GM18508 (cell line): ENCODE measurements at regions not wholly inside any gene's neighbourhood (a gene's known extent, or its start where the extent isn't known, plus 50 kb on each side); places are given as distances from the start of the nearest gene placed in this dataset.
"Not testable (repeated sequence)": the region's sequence is repeated elsewhere in the genome, so short reads cannot be mapped to it uniquely, and the experiment has no call there.

Source experiments
- ATAC-seq: cut with Tn5 transposase; IDR thresholded peaks from one replicate; pipeline ENCODE4 v1.9.1; 2021; ENCODE audit warnings: moderate number of reproducible peaks; ENCODE audit not compliant: insufficient read depth, unreplicated experiment

DNA sequence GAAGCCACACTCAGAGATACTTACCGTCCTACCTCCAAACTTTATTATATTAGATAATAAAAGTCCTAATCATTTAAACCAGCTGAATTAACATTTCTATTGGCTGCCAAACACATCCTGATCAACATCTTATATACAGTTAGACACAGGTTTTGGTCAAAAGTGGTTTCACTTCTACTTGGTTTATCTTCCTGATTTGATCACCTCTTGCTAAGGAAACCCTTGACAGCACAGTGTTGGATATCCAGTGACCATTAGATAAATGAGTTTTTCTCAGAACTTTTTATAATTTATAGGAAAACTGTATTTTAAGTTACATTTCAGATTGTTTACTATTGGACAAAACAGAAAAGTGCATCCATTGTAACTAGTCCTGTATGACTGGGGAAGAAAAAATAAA, 198.4 kb upstream of the NR2F2 start:
- no peak for ATAC-seq

DNA sequence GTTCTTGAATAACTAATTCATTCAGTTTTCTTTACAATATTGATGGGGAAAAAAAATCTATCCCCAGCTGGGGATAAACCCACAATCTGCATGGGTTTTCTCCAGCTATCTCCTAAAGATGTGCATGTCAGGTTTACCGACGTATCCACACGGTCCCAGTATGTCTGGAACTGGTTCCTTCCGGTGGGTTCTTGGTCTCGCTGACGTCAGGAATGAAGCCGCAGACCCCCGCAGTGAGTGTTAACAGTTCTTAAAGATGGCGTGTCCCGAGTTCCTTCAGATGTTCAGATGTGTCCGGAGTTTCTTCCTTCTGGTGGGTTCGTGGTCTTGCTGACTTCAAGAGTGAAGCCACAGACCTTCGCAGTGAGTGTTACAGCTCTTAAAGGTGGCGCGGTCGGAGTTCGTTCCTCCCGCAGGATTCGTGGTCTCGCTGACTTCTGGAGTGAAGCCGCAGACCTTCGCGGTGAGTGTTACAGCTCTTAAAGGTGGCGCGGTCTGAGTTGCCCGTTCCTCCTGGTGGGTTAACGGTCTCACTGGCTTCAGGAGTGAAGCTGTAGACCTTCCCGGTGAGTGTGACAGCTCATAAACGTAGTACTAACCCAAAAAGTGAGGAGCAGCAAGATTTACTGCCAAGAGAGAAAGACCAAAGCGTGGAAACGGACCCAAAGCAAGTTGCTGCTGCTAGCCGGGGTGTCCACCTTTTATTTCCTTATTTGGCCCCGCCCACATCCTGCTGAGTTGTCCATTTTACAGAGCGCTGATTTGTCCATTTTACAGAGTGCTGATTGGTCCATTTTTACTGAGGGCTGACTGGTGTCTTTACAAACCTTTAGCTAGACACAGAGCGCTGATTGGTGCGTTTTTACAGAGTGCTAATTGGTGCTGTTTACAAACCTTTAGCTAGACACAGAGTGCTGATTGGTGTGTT, 195.1 kb upstream of the NR2F2 start:
- no peak for ATAC-seq

DNA sequence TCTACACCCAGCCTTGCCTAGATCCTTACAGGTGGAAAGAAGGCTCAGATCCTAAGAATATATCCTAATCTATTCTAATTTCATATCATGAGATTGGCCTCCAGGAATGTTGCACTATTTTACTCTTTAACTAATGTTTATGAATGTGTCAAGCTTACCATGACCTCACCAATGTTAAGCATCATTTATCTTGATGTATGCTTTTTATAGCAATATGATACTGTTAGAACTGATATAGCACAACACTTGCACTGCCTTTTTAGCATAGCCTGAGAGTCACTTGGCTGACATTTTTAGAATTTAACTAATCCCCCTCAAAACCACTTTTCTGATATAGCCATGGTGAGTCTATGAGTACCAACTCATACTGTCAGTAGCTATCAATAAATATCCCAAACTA, 191.5 kb upstream of the NR2F2 start:
- ATAC-seq: no peak

DNA sequence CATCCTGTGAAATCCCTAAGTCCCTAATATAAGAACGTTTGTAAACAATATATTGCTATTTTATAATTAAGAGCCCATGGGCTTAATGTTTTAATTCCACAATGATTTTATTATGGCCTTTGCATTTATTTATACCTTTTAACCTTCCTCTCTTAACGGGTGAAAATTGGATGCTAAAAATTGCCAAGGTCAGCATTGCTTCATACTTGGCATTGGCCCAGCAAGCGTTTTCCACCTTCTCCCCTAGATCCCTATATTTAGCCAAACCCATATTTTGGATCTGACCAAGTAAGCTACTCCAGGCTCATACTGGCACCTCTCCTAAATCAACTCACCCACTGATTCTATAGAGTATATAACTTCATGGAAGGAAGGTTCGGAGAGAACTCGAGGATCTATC, 188.0 kb upstream of the NR2F2 start:
- ATAC-seq: no peak

DNA sequence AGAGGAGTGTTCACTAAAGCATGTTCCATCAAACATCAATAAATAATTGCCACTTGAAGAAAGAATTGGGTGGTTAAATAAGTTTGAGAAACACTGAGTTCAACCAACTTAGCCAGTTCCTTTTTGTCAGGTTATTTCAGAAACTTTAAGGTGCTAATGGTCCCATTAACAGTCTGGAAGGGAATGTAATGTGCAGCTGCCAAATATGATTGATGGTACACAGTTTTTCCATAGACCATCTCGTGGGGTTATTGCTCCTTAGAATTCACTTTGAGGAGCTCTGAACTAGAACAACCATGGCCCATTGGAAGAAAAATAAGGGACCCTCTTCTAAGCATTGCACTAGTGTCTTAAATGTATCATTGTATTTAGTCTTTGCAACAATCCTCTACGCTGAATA, 185.8 kb upstream of the NR2F2 start:
- ATAC-seq: no peak

DNA sequence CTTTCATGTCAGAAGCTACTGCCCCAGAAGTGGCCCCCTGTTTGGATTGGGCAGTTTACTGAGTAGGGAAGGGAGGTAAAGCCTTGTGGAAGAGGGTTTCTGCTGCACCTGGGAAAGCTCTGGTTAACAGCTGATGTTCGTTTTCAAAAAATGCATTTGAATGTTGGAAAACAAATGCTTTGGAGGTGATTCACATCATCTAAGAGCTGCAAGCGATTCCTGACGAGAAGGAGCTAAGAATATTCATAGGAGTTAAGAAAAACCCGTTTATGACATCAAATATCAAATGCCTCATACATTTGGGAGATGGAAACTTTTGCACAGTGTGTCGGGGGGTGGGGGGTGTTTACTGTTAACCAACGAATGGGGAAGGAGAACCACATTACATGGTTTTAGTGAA, 183.8 kb upstream of the NR2F2 start:
- no peak for ATAC-seq

DNA sequence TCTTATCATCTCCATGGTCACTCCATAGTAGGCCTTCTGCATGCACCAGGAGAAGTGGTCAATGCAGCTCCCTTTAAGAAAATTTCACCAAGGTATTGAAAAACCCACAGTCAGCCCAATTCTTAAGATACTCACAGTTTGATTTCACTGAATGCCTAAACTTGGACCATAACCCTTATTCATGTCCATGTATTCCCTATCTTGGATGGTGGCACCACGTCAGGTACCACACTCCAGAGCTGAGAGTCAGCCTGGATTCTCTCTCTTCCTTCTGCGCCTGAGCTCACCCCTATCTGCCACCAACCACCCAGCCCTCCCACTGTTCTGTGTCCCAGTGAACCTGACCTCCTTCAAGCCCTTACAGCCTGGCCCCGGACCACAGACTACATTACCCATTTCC, 183.2 kb upstream of the NR2F2 start:
- ATAC-seq: no peak

DNA sequence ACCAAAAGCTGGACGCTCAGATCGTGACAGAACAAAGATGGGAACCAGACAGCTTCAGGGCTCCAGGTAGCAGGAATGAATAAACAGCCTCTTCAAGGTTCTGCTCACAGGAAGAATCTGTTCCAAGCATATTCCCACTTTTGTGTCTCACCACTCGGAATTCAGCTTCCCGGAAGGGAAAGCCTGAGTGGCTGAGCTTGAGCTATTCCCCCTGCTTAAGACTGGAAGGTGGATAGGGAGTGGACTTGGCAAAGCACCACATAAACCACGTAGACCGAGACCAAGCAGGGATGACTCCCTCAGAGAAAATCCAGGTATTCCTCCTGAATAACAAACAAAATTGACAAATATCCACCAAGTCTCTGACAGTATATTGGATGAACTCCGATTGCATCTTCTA, 180.2 kb upstream of the NR2F2 start:
- ATAC-seq: no peak

DNA sequence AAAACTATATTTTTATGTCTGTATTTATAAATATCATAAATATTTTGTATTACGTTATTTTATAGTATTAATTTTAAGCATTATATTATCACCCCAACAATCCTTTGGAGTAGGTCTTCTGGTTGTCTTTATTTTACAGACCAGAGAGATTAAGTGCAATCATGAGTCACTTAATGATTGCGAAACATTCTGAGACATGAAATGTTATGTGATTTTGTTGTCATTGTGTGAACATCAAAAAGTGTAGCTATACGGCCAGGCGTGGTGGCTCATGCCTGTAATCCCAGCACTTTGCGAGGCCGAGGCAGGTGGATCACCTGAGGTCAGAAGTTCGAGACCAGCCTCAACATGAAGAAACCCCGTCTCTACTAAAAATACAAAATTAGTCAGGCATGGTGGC, 178.8 kb upstream of the NR2F2 start:
- ATAC-seq: not testable (repeated sequence)

DNA sequence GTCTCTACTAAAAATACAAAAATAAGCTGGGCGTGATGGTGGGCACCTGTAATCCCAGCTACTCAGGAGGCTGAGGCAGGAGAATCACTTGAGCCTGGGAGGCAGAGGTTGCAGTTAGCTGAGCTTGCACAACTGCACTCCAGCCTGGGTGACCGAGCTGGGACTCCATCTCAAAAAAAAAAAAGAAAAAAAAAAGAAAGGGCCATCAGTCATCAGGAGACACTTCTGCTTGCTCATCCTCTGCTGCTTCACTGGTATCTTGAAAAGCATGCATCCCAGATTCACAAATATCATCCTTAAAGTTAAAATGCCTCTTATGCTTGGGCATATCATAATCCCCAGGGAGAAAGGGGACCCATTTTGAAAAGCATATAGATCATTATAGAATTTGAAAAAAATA, 176.6 kb upstream of the NR2F2 start:
- ATAC-seq: no peak

DNA sequence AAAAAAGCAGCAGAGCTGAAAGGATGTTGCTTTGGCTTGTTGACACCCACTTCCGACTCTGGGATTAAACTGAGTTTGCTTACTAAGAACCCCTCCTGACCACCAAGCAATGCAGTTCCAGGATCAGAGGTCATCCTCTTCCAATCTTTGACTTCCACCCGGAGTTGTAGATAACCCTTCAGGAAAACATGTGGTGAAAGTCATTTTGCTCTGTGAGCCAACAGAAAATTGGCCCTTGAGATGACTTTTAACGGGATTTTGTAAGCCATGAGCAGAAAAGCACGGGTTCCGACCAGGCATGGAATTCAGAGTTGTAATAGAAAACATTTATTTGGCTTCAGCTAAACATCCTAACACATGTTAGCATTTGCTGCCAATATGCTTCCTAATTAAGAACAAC, 171.6 kb upstream of the NR2F2 start:
- ATAC-seq: no peak

DNA sequence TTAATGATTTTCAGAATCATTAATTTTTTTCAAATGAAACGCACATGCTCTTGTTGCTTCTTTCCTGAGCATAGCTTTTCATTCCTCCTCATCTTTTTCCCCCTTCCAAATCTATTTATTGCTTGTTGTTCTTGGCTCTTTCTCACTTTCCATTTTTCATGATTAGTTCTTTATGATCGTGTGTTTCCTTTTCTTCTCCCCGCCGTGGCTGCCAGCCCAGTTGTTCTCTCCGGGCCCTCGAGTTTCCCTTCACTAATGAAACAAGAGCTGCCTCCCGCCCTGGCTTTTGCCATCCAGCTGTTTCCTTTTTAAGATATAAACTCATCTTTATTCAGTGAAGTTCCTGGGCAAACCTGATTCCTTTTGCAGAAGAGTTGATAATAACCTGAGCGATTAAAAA, 170.2 kb upstream of the NR2F2 start:
- ATAC-seq: no peak

DNA sequence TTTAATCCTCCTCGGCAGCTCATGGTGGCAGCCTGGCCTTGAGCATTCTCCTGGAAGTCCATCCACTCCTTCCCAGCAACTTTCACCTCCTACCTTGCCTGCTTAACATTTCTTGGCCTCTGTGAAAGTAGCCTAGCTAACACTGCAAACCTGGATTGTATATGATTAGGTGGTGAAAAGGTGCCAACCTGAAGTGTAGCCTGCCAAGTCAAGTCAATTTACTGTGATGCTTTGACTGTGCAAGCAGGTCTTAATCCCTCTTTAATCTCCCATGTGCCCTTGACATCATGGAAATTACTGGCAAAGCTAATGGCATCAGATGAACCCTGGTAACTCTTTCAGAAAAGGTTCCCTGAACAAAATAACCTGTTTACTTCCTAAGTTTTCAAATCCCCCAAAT, 169.7 kb upstream of the NR2F2 start:
- ATAC-seq: no peak

DNA sequence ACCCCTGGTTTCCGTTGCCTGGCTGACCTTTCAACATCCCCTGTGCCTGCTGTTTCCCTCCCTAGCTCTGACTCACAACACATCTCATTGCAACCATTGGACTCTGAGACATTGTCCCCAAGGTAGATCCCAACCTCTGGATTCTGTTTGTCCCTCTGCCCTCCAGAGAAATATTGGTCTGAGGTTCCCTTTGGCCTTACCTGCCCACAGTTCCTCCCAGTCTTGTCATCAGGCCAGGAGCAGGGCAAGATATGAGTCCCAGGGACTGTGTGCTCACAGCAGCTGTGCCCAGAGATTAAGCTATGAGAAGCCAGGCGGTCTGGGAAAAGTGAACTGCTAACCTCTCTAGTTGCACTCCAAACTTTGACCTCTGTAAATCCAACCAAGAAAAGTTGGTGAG, 168.2 kb upstream of the NR2F2 start:
- no peak for ATAC-seq

DNA sequence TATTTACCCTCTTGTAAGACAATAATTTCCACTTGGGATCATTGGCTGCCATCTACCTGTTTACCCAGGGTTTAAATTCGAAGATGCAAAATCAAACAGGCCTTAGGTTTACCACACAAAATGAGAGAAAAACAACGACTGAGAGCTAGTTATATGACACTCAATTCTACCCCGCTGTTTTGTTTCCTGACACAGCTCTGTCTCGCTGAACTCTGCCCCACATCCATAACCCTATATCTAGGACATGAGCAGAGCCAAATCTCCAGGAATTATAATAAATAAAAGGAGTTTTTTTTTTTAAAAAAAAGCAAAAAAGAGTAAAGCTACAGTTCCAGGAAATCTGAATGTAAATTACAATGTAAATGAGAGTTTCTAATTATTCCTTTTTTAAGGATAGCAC, 165.4 kb upstream of the NR2F2 start:
- ATAC-seq: no peak

DNA sequence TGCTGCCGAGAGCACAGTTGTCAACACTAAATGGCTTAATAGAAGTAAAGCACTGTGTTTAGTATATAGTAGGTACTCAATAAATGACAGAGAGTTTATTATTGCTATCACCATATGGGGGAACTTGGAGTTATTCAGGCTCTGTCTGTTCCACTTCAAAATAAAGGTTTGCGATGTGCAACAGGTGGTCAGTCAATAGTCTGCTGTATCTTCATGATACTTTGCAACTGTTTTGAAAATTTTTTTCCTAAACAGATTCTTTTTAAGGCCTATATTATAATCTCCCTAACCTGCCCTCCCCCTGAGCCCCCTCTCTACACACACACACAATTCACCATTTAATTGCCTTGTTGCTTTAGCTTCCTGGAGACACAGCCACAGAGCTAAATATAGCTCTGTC, 164.7 kb upstream of the NR2F2 start:
- no peak for ATAC-seq

DNA sequence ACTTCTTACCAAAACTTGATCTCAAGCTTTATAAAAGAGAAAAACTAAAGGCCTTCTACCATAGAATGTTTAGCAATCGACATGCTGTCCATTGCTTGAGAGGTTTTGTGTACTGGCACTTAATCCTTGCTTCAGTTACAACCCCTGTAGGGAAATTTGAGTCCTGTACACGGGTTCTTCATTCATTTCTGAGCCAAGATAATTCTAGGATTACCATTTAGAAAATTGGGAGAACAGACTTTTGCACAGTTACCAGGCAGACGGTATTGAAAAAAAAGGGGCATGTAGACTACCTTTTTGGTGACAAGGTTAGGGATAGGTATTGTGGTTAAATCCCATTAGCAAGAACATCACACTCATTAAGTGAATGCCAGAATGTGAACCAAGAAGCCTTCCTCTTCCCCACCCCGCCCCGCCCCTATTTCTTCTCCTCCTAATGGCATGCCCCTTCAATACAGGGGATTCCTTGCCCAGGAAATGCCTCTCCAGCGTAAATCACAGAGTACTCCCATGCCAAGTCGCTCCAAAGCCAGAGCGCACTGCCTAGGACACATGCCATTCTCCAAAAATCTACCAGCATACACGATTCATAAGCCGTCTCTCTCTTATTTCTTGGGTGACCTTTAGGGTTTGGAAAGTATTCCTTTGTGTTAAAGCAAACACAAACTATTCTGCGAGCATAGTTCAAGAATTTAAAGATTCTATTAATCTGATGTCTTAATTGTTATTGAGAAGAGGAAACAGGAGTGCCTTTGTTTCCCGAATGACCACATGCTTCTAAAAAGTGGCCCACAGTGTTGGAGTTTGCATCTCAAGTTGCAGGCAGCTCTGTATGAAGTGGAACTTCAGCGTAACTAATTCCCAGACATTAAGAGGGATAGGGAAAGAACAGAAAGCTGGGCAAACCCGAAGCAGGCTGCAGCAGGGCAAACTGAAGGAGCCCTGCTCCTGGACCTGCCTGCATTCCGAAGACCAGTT, 164.0 kb upstream of the NR2F2 start:
- ATAC-seq: no peak

DNA sequence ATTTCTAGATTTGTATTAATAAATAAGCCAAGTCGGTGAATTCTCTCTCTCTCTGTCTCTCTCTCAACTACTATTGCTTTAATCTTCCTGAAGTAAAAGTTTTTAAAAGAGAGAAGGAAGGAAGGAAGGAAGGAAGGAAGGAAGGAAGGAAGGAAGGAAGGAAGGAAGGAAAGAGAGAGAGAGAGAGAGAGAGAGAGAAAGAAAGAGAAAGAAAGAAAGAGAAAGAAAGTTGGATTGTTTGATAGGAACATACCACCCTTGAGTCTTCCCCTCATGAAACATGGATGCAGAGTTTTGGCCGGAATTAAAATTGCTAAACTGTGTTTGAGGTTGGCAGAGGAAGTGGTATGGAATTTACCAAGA, 159.9 kb upstream of the NR2F2 start:
- ATAC-seq: not testable (repeated sequence)

DNA sequence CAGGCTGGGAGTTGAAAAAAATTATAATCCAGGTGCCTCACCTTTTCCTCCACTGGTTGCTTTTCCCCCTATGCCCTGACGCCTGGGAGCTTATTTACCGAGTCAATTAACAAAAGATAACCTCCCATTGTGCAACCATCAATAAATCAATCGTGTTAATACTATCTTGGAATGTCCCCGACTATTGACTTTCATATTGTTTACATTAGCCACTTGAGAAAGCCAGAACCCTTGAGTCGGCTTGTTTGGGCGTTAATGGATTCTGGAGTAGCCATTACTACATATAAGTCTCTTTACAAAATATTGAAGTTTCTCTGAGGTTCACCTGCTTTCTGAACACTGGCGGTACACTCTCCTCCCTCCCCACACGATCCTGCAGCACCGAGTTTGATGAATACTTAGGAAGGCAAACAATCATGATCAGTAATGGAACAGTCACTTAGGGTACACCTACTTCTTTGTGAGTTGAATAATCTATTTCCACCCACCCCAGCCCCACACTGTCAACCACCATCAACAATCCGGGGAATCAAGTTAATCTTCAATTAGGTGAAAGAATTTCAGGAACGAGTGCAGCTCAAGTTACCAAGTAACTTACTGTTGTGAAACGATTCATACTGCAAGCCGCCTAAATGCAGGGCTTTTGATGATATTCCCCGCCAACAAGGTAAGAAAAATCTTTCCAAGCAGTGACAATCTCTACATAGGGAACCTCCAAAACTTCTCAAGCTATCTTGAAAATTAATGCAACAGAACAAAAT, 159.3 kb upstream of the NR2F2 start:
- no peak for ATAC-seq

DNA sequence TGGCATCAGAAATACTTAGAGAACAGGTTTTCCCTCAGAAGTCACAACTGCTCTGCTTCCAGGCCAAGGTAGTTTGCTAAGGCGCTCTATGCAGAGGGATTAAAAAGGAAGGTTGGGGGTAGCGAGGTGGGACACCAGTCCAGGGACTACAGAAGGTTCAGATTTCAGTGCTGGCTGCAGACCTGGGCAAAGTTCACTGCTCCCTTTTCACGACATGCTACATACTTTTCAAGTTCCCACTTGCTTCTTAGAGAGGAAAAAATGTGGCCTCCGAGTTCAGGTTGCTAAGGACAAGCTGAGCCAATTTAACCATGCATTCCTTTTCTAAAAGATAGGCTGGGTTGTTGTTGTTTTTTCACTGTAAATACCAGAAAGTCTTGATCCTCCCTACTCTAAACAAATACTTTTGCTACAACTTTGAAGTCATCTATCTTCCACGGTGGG, 158.6 kb upstream of the NR2F2 start:
- ATAC-seq: no peak

DNA sequence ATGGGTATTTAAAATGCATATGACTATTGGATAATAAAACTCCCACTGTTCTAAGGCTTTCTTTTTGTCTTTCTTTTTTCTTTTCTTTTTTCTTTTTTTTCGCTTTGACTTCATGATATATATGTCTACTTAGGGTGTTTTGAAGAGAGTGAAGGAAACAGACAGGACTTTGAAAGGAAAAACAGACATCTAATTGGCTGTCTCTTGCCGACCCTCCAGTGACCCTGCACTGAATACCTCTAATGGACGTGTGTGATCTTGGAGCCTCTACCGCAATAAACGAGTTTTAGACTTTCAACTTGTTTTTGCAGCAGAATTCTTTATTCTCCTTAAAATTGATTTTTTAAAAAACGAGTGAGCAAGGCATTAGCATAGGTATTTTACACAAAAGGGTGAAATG, 158.1 kb upstream of the NR2F2 start:
- no peak for ATAC-seq
